WERI-Rb-1 (cell line): ENCODE measurements at regions not wholly inside any gene's neighbourhood (a gene's known extent, or its start where the extent isn't known, plus 50 kb on each side); places are given as distances from the start of the nearest gene placed in this dataset.

Experiments used
- DNase-seq: peaks from one replicate; pipeline ENCODE4 v3.0.0-alpha.2; 2020
- H3K27ac ChIP-seq: fragments of 250-450 bp; sonication (Bioruptor Pico); 2 replicates; pipeline ENCODE4 v1.5.1; 2020; ENCODE audit warnings: mild to moderate bottlenecking, moderate library complexity
- H3K27me3 ChIP-seq: fragments of 250-450 bp; sonication (Bioruptor Pico); 2 replicates; pipeline ENCODE4 v1.5.1; 2021; ENCODE audit warnings: mild to moderate bottlenecking, low read depth, moderate library complexity; ENCODE audit not compliant: insufficient read depth, severe bottlenecking
- H3K36me3 ChIP-seq: fragments of 250-450 bp; sonication (Bioruptor Pico); 2 replicates; pipeline ENCODE4 v1.5.1; 2020; ENCODE audit warnings: mild to moderate bottlenecking, moderate library complexity
- H3K4me3 ChIP-seq: 2 replicates; pipeline ENCODE4 v1.5.1; 2011; ENCODE audit warnings: low read depth, mild to moderate bottlenecking, control low read depth, low read length
- H3K9me3 ChIP-seq: fragments of 250-450 bp; sonication (Bioruptor Pico); 2 replicates; pipeline ENCODE4 v1.5.1; 2021; ENCODE audit warnings: mild to moderate bottlenecking, moderate library complexity; ENCODE audit not compliant: severe bottlenecking
- TF ChIP-seq, protein P1 (sequence below): IDR thresholded peaks from 2 replicates; pipeline ENCODE4 v1.5.1; 2011; ENCODE audit warnings: low read depth, mild to moderate bottlenecking, control low read depth, inconsistent platforms, low read length

DNA sequence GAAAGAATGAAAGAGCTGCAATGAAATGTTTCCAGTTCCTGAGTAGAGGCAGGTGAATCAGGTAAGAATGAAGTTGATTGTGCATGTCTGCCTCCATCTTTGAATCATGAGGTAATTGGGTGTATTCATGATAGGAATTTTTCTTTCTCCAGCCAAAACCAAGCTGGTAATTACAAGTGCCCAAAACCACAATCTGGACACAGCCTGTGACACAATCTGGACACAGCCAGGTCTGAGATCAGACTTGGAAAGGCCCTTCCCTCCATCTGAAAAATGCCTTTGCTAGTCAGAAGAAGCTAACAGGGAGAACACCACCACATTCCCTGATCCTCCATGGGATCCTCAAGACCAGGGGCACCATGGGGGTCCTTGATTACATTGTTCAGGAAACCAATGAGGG, 338.5 kb upstream of the THBS1 start:
- Histone ChIP-seq H3K27me3 (no peaks in the 10 kb centered on the region), H3K9me3 (peaks cover 3% of the 10 kb centered on the region), H3K36me3 (no peaks in the 10 kb centered on the region), H3K4me3 (no peak overlapping the region), H3K27ac (no peak overlapping the region)
- no peak for DNase-seq
- TF ChIP-seq, protein P1, sequence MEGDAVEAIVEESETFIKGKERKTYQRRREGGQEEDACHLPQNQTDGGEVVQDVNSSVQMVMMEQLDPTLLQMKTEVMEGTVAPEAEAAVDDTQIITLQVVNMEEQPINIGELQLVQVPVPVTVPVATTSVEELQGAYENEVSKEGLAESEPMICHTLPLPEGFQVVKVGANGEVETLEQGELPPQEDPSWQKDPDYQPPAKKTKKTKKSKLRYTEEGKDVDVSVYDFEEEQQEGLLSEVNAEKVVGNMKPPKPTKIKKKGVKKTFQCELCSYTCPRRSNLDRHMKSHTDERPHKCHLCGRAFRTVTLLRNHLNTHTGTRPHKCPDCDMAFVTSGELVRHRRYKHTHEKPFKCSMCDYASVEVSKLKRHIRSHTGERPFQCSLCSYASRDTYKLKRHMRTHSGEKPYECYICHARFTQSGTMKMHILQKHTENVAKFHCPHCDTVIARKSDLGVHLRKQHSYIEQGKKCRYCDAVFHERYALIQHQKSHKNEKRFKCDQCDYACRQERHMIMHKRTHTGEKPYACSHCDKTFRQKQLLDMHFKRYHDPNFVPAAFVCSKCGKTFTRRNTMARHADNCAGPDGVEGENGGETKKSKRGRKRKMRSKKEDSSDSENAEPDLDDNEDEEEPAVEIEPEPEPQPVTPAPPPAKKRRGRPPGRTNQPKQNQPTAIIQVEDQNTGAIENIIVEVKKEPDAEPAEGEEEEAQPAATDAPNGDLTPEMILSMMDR, result no peak

DNA sequence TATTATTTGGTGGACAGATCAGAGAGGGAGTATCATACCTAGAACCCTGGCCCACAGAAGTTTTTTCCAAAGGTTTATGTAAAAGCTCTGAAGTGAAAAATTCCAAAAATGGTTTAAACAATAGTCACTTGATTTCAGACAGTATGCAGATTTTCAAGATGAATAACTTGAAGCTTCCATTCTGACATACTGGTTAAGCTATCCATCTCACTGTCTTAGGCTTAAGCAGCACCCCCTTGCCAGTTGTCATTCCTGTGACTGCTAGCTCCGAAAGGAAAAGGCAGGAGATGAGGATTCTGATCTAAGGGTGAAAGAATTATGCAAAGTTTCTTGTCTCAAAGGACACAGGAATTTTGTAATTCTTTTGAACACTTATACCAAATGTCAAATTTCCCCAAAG, 337.5 kb upstream of the THBS1 start:
- Histone ChIP-seq H3K27me3 (no peaks in the 10 kb centered on the region), H3K27ac (no peak overlapping the region), H3K4me3 (no peak overlapping the region), H3K9me3 (peaks cover 3% of the 10 kb centered on the region), H3K36me3 (no peaks in the 10 kb centered on the region)
- TF ChIP-seq, protein P1, result no peak
- no peak for DNase-seq

DNA sequence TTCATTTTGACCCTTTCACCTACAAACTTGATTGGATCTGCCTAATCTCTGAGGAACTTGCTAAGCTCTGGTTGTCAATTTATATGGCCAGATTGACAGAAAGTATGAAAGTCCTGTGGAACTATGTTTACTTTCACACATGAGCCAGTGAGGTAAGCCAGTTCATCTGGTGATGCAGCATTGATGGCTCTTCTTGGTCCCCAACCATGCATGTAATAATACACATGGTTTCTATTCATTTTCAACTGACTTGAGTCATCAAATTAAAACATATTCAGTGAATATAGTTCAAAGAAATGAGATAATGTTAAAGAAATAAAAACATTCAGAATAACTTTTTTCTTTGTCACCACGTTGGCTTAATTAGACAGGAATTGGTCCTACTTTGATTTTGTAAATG, 336.1 kb upstream of the THBS1 start:
- peaks cover 4% of the 10 kb centered on the region for H3K27me3 ChIP-seq
- no peaks in the 10 kb centered on the region for H3K36me3 ChIP-seq
- no peak overlapping the region for H3K4me3 ChIP-seq
- TF ChIP-seq, protein P1, result no peak
- H3K27ac ChIP-seq, result no peak overlapping the region
- peaks cover 3% of the 10 kb centered on the region for H3K9me3 ChIP-seq
- DNase-seq, result no peak

DNA sequence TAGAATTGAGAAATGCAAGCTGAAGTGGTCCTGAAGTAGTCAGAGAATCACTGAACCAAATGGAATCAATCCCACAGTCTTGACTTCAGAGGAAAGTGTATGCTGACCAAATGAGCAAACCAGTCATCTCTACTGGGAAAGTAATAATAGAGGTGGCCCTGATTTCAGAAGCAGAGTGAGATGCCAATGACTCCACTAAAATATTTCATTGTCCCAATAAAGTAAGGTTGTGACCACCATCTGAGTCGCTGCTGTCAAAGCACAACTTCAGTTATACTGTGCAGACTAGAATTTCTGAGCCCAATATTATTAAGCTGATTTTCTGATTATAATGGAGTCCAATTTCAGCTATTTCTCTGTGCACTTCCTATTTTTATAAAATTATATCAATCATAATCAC, 334.4 kb upstream of the THBS1 start:
- Histone ChIP-seq H3K36me3 (no peaks in the 10 kb centered on the region), H3K4me3 (no peak overlapping the region), H3K9me3 (no peaks in the 10 kb centered on the region), H3K27me3 (peaks cover 7% of the 10 kb centered on the region), H3K27ac (no peak overlapping the region)
- TF ChIP-seq, protein P1, result no peak
- no peak for DNase-seq

DNA sequence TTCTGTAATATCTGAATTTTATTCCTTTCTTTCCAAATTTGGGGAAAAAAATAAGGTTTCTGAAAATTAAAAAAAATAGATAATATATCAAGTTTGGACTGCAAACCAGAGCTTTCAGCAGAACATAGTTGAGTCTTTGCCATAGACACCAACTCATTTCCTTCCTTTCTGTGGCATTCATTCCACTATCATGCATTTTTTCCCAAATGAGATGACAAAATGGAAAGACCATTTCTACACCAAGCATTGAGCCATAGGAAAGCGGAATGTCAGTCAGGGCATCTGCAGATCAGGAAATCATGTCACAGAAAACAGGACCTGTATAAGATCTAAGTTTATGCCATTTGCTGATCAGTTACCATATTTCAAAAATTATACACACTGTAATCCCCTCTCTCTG, 333.3 kb upstream of the THBS1 start:
- no peak for DNase-seq
- no peak overlapping the region for H3K4me3 ChIP-seq
- TF ChIP-seq, protein P1, result no peak
- H3K9me3 ChIP-seq, result no peaks in the 10 kb centered on the region
- no peaks in the 10 kb centered on the region for H3K36me3 ChIP-seq
- H3K27ac ChIP-seq, result no peak overlapping the region
- peaks cover 10% of the 10 kb centered on the region for H3K27me3 ChIP-seq

DNA sequence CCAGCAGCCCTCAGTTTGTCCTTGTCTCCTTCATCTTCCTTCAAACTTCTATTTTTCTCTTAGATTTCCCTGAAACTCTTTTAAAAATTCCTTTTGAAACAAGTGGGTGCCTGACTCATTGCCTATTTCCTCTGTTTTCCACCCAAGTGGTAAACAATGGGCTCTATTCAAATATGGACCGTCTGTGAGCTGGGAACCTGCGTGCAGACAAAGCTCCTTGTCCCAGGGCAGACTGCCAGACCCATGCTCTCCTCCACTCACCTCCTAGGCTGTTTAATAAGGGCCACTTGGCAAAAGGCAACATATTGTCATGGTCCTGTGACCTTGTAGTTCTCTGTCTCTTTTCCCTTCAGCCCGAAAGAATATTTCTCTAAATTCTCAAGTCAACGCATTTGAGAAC, 332.7 kb upstream of the THBS1 start:
- TF ChIP-seq, protein P1, result no peak
- H3K9me3 ChIP-seq, result no peaks in the 10 kb centered on the region
- no peak overlapping the region for H3K4me3 ChIP-seq
- no peaks in the 10 kb centered on the region for H3K36me3 ChIP-seq
- H3K27me3 ChIP-seq, result peaks cover 11% of the 10 kb centered on the region
- DNase-seq, result no peak
- no peak overlapping the region for H3K27ac ChIP-seq
